ENCODE measurements at regions not wholly inside any gene's neighbourhood (a gene's known extent, or its start where the extent isn't known, plus 50 kb on each side); places are given as distances from the start of the nearest gene placed in this dataset.

DNA sequence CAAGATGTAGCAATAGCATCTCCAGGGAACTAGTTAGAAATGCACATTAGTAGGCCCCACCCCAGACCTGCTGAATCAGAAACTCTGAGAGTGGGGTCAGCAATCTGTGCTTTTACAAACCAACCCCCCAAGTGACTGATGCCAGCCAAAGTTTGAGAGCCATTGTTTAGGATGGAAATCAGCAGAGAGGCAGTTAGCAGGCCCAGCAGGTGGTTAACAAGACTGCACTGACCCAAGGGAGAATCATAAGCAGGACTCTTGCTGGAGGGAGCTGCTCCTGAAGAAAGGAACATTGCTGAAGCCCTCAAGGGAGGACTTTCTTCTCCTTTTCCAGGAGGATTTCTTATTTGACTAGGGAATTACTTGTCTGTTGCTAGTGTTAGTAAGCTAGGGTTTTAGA lies 74.2 kb upstream of the SLC12A2 start:
- TF ChIP-seq, protein P1, sequence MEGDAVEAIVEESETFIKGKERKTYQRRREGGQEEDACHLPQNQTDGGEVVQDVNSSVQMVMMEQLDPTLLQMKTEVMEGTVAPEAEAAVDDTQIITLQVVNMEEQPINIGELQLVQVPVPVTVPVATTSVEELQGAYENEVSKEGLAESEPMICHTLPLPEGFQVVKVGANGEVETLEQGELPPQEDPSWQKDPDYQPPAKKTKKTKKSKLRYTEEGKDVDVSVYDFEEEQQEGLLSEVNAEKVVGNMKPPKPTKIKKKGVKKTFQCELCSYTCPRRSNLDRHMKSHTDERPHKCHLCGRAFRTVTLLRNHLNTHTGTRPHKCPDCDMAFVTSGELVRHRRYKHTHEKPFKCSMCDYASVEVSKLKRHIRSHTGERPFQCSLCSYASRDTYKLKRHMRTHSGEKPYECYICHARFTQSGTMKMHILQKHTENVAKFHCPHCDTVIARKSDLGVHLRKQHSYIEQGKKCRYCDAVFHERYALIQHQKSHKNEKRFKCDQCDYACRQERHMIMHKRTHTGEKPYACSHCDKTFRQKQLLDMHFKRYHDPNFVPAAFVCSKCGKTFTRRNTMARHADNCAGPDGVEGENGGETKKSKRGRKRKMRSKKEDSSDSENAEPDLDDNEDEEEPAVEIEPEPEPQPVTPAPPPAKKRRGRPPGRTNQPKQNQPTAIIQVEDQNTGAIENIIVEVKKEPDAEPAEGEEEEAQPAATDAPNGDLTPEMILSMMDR (conservative IDR thresholded peaks at IDR 0.05), result no peak
- no peak for TF ChIP-seq EZH2 (IDR thresholded peaks at IDR 0.05; ENCODE audit: low read depth)
